Astrocyte (in vitro differentiated cells and primary cell): ENCODE measurements at regions not wholly inside any gene's neighbourhood (a gene's known extent, or its start where the extent isn't known, plus 50 kb on each side); places are given as distances from the start of the nearest gene placed in this dataset.

ENCODE experiments used
- DNase-seq: peaks from one replicate; pipeline ENCODE4 v3.0.0-alpha.2; 2010; ENCODE audit warnings: low read depth
- FAIRE-seq: peaks from 2 replicates; lab custom pipeline; 2011; peaks lifted over from hg19 to GRCh38; lab: Jason Lieb, UNC
- H2AFZ ChIP-seq: 2 replicates; pipeline ENCODE4 v1.6.0; 2012; ENCODE audit warnings: low read depth, low read length, inconsistent platforms
- H3K27ac ChIP-seq: 2 replicates; pipeline ENCODE4 v1.5.1; 2011; ENCODE audit warnings: low read depth, low read length, inconsistent platforms
- H3K27me3 ChIP-seq: 2 replicates; pipeline ENCODE4 v1.6.0; 2011; ENCODE audit warnings: low read length, inconsistent platforms; ENCODE audit not compliant: insufficient read depth
- H3K36me3 ChIP-seq: 2 replicates; pipeline ENCODE4 v1.5.1; 2011; ENCODE audit warnings: low read length, inconsistent platforms; ENCODE audit not compliant: insufficient read depth
- H3K4me1 ChIP-seq: 2 replicates; pipeline ENCODE4 v1.5.1; 2011; ENCODE audit warnings: low read length, inconsistent platforms; ENCODE audit not compliant: insufficient read depth
- H3K4me2 ChIP-seq: 2 replicates; pipeline ENCODE4 v1.6.0; 2012; ENCODE audit warnings: low read length, inconsistent platforms
- H3K4me3 ChIP-seq: 2 replicates; pipeline ENCODE4 v1.5.1; 2011; ENCODE audit warnings: low read depth, mild to moderate bottlenecking, low read length, inconsistent platforms; ENCODE audit not compliant: insufficient read depth
- H3K79me2 ChIP-seq: 2 replicates; pipeline ENCODE4 v1.6.0; 2012; ENCODE audit warnings: mild to moderate bottlenecking, low read length, inconsistent platforms; ENCODE audit not compliant: insufficient read depth
- H3K9ac ChIP-seq: 2 replicates; pipeline ENCODE4 v1.6.0; 2012; ENCODE audit warnings: mild to moderate bottlenecking, low read length, inconsistent platforms
- H3K9me3 ChIP-seq: 2 replicates; pipeline ENCODE4 v1.5.1; 2012; ENCODE audit warnings: low read depth, mild to moderate bottlenecking, low read length, inconsistent platforms; ENCODE audit not compliant: insufficient read depth
- H4K20me1 ChIP-seq: 2 replicates; pipeline ENCODE4 v1.6.0; 2012; ENCODE audit warnings: low read length, inconsistent platforms; ENCODE audit not compliant: insufficient read depth
- H3K27ac Mint-ChIP-seq: one replicate; pipeline ENCODE4 v1.8.0; 2021; ENCODE audit warnings: mild to moderate bottlenecking, mixed read lengths; ENCODE audit not compliant: unreplicated experiment
- H3K27me3 Mint-ChIP-seq: one replicate; pipeline ENCODE4 v1.8.0; 2021; ENCODE audit warnings: low read depth, mixed read lengths; ENCODE audit not compliant: unreplicated experiment
- H3K36me3 Mint-ChIP-seq: one replicate; pipeline ENCODE4 v1.8.0; 2021; ENCODE audit warnings: low read depth, mixed read lengths; ENCODE audit not compliant: unreplicated experiment
- H3K4me1 Mint-ChIP-seq: one replicate; pipeline ENCODE4 v1.8.0; 2021; ENCODE audit warnings: low read depth, mixed read lengths; ENCODE audit not compliant: unreplicated experiment
- H3K4me3 Mint-ChIP-seq: one replicate; pipeline ENCODE4 v1.8.0; 2021; ENCODE audit warnings: mild to moderate bottlenecking, moderate library complexity, mixed read lengths; ENCODE audit not compliant: unreplicated experiment
- H3K9me3 Mint-ChIP-seq: one replicate; pipeline ENCODE4 v1.8.0; 2021; ENCODE audit warnings: mild to moderate bottlenecking, mixed read lengths; ENCODE audit not compliant: unreplicated experiment
- CTCF ChIP-seq: IDR thresholded peaks from 2 replicates; pipeline ENCODE4 v1.5.1; 2011; ENCODE audit warnings: low read depth, mild to moderate bottlenecking, inconsistent platforms, low read length, moderate library complexity; ENCODE audit not compliant: insufficient read depth
- EZH2 ChIP-seq: IDR thresholded peaks from 2 replicates; pipeline ENCODE4 v1.6.1; 2012; ENCODE audit warnings: mild to moderate bottlenecking, low read length, inconsistent platforms; ENCODE audit not compliant: insufficient read depth

GRCh38 chr20:53878262-53879047, 191.9 kb downstream of the BCAS1 start:
- FAIRE-seq = no peak

GRCh38 chr20:53876956-53877355, 193.4 kb downstream of the BCAS1 start:
- Histone ChIP-seq H3K79me2 (no peaks in the 10 kb centered on the region), H3K9ac (no peak overlapping the region), H4K20me1 (no peaks in the 10 kb centered on the region), H3K4me2 (no peak overlapping the region), H3K36me3 (no peaks in the 10 kb centered on the region), H3K4me1 (peaks cover 14% of the 10 kb centered on the region), H3K4me3 (no peak overlapping the region), H3K27ac (no peak overlapping the region), H3K9me3 (no peaks in the 10 kb centered on the region), H3K27me3 (no peaks in the 10 kb centered on the region), H2AFZ (no peak overlapping the region)
- peaks cover 5% of the 10 kb centered on the region for H3K27me3 Mint-ChIP-seq
- no peak for TF ChIP-seq CTCF
- TF ChIP-seq EZH2 = no peak
- H3K9me3 Mint-ChIP-seq = peaks cover 2% of the 10 kb centered on the region
- H3K36me3 Mint-ChIP-seq = no peaks in the 10 kb centered on the region
- DNase-seq (no peak), FAIRE-seq (no peak)
- H3K4me3 Mint-ChIP-seq = no peak overlapping the region
- peaks cover 9% of the 10 kb centered on the region for H3K4me1 Mint-ChIP-seq
- H3K27ac Mint-ChIP-seq = no peak overlapping the region

More at GRCh38 chr20:53878262-53879047, 191.9 kb downstream of the BCAS1 start:
- peaks cover 2% of the 10 kb centered on the region for H3K9me3 Mint-ChIP-seq
- Histone ChIP-seq H3K4me3 (no peak overlapping the region), H3K36me3 (no peaks in the 10 kb centered on the region), H2AFZ (no peak overlapping the region), H3K9ac (no peak overlapping the region), H3K9me3 (no peaks in the 10 kb centered on the region), H3K27me3 (no peaks in the 10 kb centered on the region), H3K27ac (no peak overlapping the region), H3K79me2 (no peaks in the 10 kb centered on the region), H3K4me2 (no peak overlapping the region), H4K20me1 (no peaks in the 10 kb centered on the region), H3K4me1 (no peaks in the 10 kb centered on the region)
- TF ChIP-seq EZH2 (no peak), CTCF (no peak)
- H3K4me3 Mint-ChIP-seq = no peak overlapping the region
- peaks cover 5% of the 10 kb centered on the region for H3K27me3 Mint-ChIP-seq
- no peak for DNase-seq
- peaks cover 3% of the 10 kb centered on the region for H3K4me1 Mint-ChIP-seq
- H3K27ac Mint-ChIP-seq = no peak overlapping the region
- H3K36me3 Mint-ChIP-seq = no peaks in the 10 kb centered on the region

- Histone ChIP-seq H4K20me1 (no peaks in the 10 kb centered on the region), H3K36me3 (no peaks in the 10 kb centered on the region), H3K27me3 (no peaks in the 10 kb centered on the region), H3K9ac (no peak overlapping the region), H3K9me3 (no peaks in the 10 kb centered on the region), H3K4me3 (no peak overlapping the region), H3K4me2 (no peak overlapping the region), H3K79me2 (no peaks in the 10 kb centered on the region), H3K4me1 (peaks cover 17% of the 10 kb centered on the region), H2AFZ (no peak overlapping the region), H3K27ac (no peak overlapping the region)
- TF ChIP-seq EZH2 (no peak), CTCF (no peak)
- peaks cover 5% of the 10 kb centered on the region for H3K27me3 Mint-ChIP-seq
- FAIRE-seq (no peak), DNase-seq (no peak)
- peaks cover 14% of the 10 kb centered on the region for H3K4me1 Mint-ChIP-seq
- H3K27ac Mint-ChIP-seq = no peak overlapping the region
- H3K36me3 Mint-ChIP-seq = no peaks in the 10 kb centered on the region
- no peak overlapping the region for H3K4me3 Mint-ChIP-seq
- peaks cover 2% of the 10 kb centered on the region for H3K9me3 Mint-ChIP-seq
Measured at GRCh38 chr20:53876470-53876869, 193.9 kb downstream of the BCAS1 start.
